Hepatocyte (in vitro differentiated cells): ENCODE measurements at regions not wholly inside any gene's neighbourhood (a gene's known extent, or its start where the extent isn't known, plus 50 kb on each side); places are given as distances from the start of the nearest gene placed in this dataset.

Experiments used
- EZH2 ChIP-seq: fragments of 200-600 bp; sonication (generic); IDR thresholded peaks from 2 replicates; pipeline ENCODE4 v1.6.1; 2016; ENCODE audit warnings: antibody characterized with exemption, mild to moderate bottlenecking, borderline replicate concordance
- TF ChIP-seq, protein P1 (sequence below): fragments of 200-600 bp; sonication (generic); IDR thresholded peaks from 2 replicates; pipeline ENCODE4 v1.5.1; 2016; ENCODE audit warnings: antibody characterized with exemption, mild to moderate bottlenecking; ENCODE audit not compliant: poor library complexity

DNA sequence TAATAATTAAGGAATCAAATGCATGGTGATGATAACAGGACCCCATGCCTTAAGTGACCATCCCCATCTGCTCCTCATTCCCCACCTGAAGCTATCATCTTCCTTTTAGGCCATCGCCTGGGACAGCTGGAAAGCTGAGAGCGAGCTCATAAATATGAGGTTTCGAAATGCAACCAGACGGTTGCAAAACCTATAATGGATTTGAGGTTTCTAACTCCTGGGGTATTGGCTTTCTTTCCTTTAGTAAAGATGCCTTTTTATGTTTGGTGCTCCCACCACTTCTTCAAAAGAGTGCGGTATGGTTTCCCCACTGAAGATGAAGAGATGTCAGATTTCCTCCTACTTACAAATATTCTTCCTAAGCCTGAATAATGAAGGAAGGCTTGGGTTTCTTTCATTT lies 1589.5 kb upstream of the PIK3C3 start:
- TF ChIP-seq, protein P1, sequence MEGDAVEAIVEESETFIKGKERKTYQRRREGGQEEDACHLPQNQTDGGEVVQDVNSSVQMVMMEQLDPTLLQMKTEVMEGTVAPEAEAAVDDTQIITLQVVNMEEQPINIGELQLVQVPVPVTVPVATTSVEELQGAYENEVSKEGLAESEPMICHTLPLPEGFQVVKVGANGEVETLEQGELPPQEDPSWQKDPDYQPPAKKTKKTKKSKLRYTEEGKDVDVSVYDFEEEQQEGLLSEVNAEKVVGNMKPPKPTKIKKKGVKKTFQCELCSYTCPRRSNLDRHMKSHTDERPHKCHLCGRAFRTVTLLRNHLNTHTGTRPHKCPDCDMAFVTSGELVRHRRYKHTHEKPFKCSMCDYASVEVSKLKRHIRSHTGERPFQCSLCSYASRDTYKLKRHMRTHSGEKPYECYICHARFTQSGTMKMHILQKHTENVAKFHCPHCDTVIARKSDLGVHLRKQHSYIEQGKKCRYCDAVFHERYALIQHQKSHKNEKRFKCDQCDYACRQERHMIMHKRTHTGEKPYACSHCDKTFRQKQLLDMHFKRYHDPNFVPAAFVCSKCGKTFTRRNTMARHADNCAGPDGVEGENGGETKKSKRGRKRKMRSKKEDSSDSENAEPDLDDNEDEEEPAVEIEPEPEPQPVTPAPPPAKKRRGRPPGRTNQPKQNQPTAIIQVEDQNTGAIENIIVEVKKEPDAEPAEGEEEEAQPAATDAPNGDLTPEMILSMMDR = no peak
- TF ChIP-seq EZH2 = no peak
